Loucy (cell line): ENCODE measurements at regions not wholly inside any gene's neighbourhood (a gene's known extent, or its start where the extent isn't known, plus 50 kb on each side); places are given as distances from the start of the nearest gene placed in this dataset.

Source experiments
- H2AFZ ChIP-seq: fragments of 200-600 bp; sonication (generic); 2 replicates; pipeline ENCODE4 v1.6.0; 2016; ENCODE audit warnings: antibody characterized with exemption, mild to moderate bottlenecking, low read length, moderate library complexity
- H3F3A ChIP-seq: fragments of 200-600 bp; 2 replicates; pipeline ENCODE4 v1.6.0; 2016; ENCODE audit warnings: antibody characterized with exemption, low read depth, mild to moderate bottlenecking
- H3K27me3 ChIP-seq: fragments of 200-600 bp; sonication (generic); 2 replicates; pipeline ENCODE4 v1.6.1; 2014; ENCODE audit warnings: low read length, mild to moderate bottlenecking; ENCODE audit not compliant: insufficient read depth, poor library complexity, severe bottlenecking
- H3K36me3 ChIP-seq: fragments of 200-600 bp; sonication (generic); 2 replicates; pipeline ENCODE4 v1.6.1; 2016; ENCODE audit warnings: low read length; ENCODE audit not compliant: insufficient read depth
- H3K4me1 ChIP-seq: fragments of 200-600 bp; sonication (generic); 2 replicates; pipeline ENCODE4 v1.5.1; 2014; ENCODE audit warnings: low read length, mild to moderate bottlenecking; ENCODE audit not compliant: insufficient read depth, poor library complexity, severe bottlenecking
- H3K4me2 ChIP-seq: fragments of 200-600 bp; sonication (generic); 2 replicates; pipeline ENCODE4 v1.6.0; 2014; ENCODE audit warnings: antibody characterized with exemption, low read length, low read depth, mild to moderate bottlenecking; ENCODE audit not compliant: poor library complexity, severe bottlenecking
- H3K4me3 ChIP-seq: fragments of 200-600 bp; sonication (generic); 2 replicates; pipeline ENCODE4 v1.5.1; 2014; ENCODE audit warnings: low read length, mild to moderate bottlenecking, mixed read lengths; ENCODE audit not compliant: poor library complexity, severe bottlenecking
- H3K79me2 ChIP-seq: fragments of 200-600 bp; sonication (generic); 2 replicates; pipeline ENCODE4 v1.6.1; 2014; ENCODE audit warnings: low read length; ENCODE audit not compliant: insufficient read depth
- H3K9ac ChIP-seq: fragments of 200-600 bp; sonication (generic); 2 replicates; pipeline ENCODE4 v1.6.0; 2014; ENCODE audit warnings: mild to moderate bottlenecking, low read depth, low read length, moderate library complexity; ENCODE audit not compliant: poor library complexity, severe bottlenecking
- H3K9me2 ChIP-seq: fragments of 200-600 bp; sonication (generic); replicated peaks from 2 replicates; pipeline ENCODE4 v1.6.1; 2016; ENCODE audit warnings: low read depth, low read length, mixed read lengths
- H3K9me3 ChIP-seq: fragments of 200-600 bp; sonication (generic); 2 replicates; pipeline ENCODE4 v1.6.1; 2014; ENCODE audit warnings: mild to moderate bottlenecking, antibody characterized with exemption, low read length, low read depth; ENCODE audit not compliant: insufficient read depth
- H4K20me1 ChIP-seq: fragments of 200-600 bp; sonication (generic); 2 replicates; pipeline ENCODE4 v1.6.0; 2014; ENCODE audit warnings: antibody characterized with exemption, low read length, mild to moderate bottlenecking; ENCODE audit not compliant: insufficient read depth, poor library complexity, severe bottlenecking
- EZH2phosphoT487 ChIP-seq: fragments of 200-600 bp; IDR thresholded peaks from 2 replicates; pipeline ENCODE4 v1.6.1; 2018; ENCODE audit warnings: antibody characterized with exemption, mild to moderate bottlenecking, moderate library complexity, borderline replicate concordance
- TF ChIP-seq, protein P1 (sequence below): fragments of 200-600 bp; sonication (generic); conservative IDR thresholded peaks from 2 replicates; pipeline ENCODE4 v1.5.1; 2014; ENCODE audit warnings: mild to moderate bottlenecking, antibody characterized with exemption, low read length

DNA sequence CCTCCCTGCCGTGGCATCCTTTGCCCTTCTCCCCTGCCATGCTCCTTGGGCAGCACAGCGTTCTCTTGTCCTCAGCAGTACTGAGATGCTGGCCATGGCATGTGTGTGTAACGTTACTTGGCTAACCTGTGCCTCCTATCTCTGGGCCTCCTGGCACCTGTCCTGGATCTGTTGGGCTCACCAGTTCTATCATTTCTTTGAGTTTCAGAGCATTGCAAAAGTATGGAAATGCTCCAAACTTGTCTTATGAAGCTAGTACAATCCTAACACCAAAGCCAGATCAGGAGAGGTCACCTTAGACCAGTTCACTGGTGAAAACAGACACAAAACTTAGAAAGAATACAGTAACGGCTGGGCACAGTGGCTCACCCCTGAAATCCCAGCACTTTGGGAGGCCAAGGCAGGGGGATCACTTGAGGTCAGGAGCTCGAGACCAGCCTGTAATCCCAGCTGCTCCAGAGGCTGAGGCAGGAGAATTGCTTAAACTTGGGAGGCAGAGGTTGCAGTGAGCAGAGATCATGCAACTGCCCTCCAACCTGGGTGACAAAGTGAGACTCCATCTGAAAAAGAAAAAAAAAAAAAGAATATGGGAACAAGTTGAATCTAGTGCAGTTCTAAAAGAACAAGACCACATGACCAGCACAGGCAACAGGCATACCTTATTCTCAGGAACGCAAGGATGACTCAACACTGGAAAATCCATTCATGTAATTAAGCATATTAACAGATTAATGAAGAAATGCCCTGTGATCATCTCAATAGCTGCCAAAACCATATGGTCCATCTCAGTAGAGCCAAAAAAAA, 62.4 kb upstream of the TRPM1 start:
- no peaks in the 10 kb centered on the region for H3F3A ChIP-seq
- no peak overlapping the region for H3K4me2 ChIP-seq
- H3K4me1 ChIP-seq = peaks cover 10% of the 10 kb centered on the region
- no peak for TF ChIP-seq EZH2phosphoT487
- TF ChIP-seq, protein P1, sequence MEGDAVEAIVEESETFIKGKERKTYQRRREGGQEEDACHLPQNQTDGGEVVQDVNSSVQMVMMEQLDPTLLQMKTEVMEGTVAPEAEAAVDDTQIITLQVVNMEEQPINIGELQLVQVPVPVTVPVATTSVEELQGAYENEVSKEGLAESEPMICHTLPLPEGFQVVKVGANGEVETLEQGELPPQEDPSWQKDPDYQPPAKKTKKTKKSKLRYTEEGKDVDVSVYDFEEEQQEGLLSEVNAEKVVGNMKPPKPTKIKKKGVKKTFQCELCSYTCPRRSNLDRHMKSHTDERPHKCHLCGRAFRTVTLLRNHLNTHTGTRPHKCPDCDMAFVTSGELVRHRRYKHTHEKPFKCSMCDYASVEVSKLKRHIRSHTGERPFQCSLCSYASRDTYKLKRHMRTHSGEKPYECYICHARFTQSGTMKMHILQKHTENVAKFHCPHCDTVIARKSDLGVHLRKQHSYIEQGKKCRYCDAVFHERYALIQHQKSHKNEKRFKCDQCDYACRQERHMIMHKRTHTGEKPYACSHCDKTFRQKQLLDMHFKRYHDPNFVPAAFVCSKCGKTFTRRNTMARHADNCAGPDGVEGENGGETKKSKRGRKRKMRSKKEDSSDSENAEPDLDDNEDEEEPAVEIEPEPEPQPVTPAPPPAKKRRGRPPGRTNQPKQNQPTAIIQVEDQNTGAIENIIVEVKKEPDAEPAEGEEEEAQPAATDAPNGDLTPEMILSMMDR = no peak
- H3K36me3 ChIP-seq = no peaks in the 10 kb centered on the region
- no peaks in the 10 kb centered on the region for H3K27me3 ChIP-seq
- H3K9ac ChIP-seq = no peak overlapping the region
- no peaks in the 10 kb centered on the region for H3K79me2 ChIP-seq
- no peak overlapping the region for H3K4me3 ChIP-seq
- H4K20me1 ChIP-seq = no peaks in the 10 kb centered on the region
- H3K9me3 ChIP-seq = no peaks in the 10 kb centered on the region
- H3K9me2 ChIP-seq = no peaks in the 10 kb centered on the region
- H2AFZ ChIP-seq = no peak overlapping the region

DNA sequence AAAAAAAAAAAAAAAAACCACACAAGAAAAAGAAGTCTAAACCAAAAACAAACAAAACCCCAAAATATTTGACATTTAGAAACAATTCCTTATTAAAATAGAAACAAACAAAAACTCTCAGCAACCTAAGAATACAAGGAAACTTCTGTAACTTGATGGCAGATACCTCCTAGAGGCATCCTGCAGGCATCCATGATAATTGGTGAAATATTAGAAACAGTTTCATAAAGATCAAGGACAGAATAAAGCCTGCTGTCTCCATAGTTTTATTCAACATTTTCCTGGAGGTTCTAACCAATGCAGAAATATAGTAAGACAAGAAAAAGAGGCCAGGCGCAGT, 63.0 kb upstream of the TRPM1 start:
- H2AFZ ChIP-seq = no peak overlapping the region
- H3K9me2 ChIP-seq = no peaks in the 10 kb centered on the region
- no peak overlapping the region for H3K4me3 ChIP-seq
- TF ChIP-seq, protein P1 = no peak
- TF ChIP-seq EZH2phosphoT487 = no peak
- H3K4me1 ChIP-seq = peaks cover 10% of the 10 kb centered on the region
- H4K20me1 ChIP-seq = no peaks in the 10 kb centered on the region
- no peaks in the 10 kb centered on the region for H3F3A ChIP-seq
- no peaks in the 10 kb centered on the region for H3K36me3 ChIP-seq
- H3K79me2 ChIP-seq = no peaks in the 10 kb centered on the region
- H3K27me3 ChIP-seq = no peaks in the 10 kb centered on the region
- no peak overlapping the region for H3K9ac ChIP-seq
- H3K9me3 ChIP-seq = no peaks in the 10 kb centered on the region
- H3K4me2 ChIP-seq = no peak overlapping the region

GRCh38 chr15:31169558-31169957, 68.0 kb upstream of the TRPM1 start:
- Histone ChIP-seq H3K4me2 (no peak overlapping the region), H3K4me3 (no peak overlapping the region), H3K9me3 (no peaks in the 10 kb centered on the region), H3K36me3 (no peaks in the 10 kb centered on the region), H3F3A (no peaks in the 10 kb centered on the region), H3K79me2 (no peaks in the 10 kb centered on the region), H4K20me1 (no peaks in the 10 kb centered on the region), H3K9ac (no peak overlapping the region), H3K27me3 (no peaks in the 10 kb centered on the region), H3K4me1 (peaks cover 10% of the 10 kb centered on the region), H3K9me2 (no peaks in the 10 kb centered on the region), H2AFZ (no peak overlapping the region)
- TF ChIP-seq, protein P1 = no peak
- TF ChIP-seq EZH2phosphoT487 = no peak
